Left lobe of liver (tissue), 2 donors: ENCODE measurements at regions not wholly inside any gene's neighbourhood (a gene's known extent, or its start where the extent isn't known, plus 50 kb on each side); places are given as distances from the start of the nearest gene placed in this dataset.
A peak's percentile ranks its signal among the peaks of the same experiment; 100 is the strongest.

ENCODE experiments used
- ATAC-seq: fragments of 200-7000 bp; cut with Tn5 transposase; one replicate; pipeline ENCODE4 v1.9.1; 2020; ENCODE audit warnings: mild to moderate bottlenecking, moderate library complexity
- DNase-seq: peaks from one replicate; pipeline ENCODE4 v3.0.0-alpha.2; 2020; ENCODE audit warnings: low spot score
- donor health status: DM: no; HTN: no; CAD: no; lungs with moderate emphysema.
- donor health status: DM: no; HTN: yes; CAD: no.

GRCh38 chr1:98049370-98050135, 128.7 kb upstream of the DPYD start:
- ATAC-seq, result no peak
- no peak for DNase-seq

DNA sequence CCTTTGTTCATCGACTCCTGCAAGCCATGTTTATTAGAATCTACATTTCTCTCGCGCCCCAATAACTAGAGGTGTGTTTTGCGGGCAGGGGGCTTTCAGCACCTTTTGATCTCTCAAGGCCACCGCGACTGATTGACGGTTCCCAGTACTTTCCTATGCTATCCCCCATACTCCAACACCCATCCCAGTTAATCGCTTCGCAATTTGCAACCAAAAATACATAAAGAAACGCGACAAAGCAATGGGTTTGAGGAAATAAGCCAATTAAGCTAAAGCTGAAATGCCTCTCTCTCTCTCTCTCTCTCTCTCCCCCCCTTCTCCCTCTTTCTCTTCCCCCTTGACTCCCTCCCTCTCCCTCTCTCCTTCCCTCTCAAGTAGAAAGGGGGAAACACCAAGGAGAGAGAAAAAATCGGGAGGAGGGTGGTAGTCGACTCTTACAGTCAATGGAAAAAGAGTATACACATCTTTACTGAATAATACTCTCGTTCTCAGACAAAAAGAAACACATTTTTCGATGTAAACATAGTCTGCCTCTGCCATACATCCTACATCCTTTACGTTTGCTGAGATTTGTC, 128.0 kb upstream of the DPYD start:
- DNase-seq, result no peak
- ATAC-seq, result no peak

- ATAC-seq (peak; percentile 95), DNase-seq (peak; percentile 80)
Observed at GRCh38 chr1:98048244-98048643, 127.4 kb upstream of the DPYD start.

DNA sequence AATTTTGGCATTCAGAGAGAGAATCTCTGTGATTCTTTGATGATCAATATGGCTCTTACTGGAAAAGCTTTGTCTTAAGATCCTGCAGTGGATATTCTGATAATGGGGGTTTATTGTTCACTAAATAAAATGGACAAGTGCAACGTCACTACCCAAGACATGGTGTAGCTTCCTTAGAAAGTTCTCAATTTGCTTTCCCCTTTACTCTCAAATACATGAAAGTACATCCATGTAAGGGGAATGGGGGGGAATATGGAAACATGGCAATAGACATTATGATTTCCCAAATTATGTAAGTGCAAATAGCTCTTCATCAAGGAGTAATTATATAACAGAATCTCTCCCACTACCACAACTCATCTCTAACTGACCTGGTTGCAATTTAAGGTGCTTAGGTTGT, 126.3 kb upstream of the DPYD start:
- ATAC-seq, result no peak
- DNase-seq, result no peak

GRCh38 chr1:98045767-98046641, 125.2 kb upstream of the DPYD start:
- no peak for DNase-seq
- ATAC-seq, result peak; percentile 53

GRCh38 chr1:98045211-98045766, 124.5 kb upstream of the DPYD start:
- peak; percentile 21 for ATAC-seq
- no peak for DNase-seq

DNA sequence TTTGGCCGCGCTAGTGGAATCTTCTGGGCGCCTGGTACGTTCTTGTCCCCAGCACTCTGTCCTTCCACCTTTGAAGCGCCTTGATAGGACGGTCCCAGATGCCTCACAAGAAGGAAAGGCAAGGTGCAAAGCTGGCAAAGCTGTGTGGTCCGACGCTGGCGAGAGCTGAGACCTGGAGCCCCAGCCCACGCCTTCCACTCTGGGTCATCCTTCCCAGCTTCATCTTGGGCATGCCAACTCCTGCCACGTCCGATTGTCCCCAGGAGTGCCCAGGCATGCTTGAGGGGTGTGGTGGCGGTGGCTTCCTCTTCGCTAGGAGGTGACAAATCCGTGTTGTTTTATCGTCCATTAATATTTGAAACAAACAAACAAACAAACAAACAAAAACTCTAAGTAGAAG, 123.9 kb upstream of the DPYD start:
- DNase-seq (no peak), ATAC-seq (no peak)

DNA sequence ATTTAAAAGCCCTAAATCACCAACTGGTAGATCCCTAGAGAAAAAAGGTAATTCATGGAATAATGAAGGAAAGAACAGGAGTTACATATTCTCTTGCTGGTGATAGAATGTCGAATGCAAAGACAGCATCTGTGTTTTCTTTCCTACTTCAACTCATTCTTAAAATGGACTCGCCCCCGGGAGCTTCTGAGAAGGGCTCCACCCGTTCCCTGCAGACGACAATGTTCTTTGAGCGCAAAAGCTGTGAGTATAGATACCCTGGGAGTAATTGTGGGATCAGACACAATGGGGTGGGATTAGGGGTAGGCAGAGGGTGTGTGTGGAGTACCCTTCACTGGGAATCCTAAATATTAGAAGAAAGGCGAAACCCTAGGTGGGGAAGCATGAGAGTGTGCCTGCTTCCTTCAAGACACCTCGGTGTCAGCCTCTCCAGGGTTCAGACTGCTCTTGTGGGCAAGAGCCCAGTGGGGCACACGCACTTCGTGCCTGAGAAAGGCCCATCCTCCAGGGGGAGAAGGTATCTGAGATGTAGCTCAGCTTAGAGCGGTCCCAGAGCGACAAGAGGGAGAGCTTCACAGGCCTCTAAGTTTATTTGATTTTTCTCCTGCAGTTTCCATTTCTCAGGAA, 123.3 kb upstream of the DPYD start:
- ATAC-seq (no peak), DNase-seq (no peak)

DNA sequence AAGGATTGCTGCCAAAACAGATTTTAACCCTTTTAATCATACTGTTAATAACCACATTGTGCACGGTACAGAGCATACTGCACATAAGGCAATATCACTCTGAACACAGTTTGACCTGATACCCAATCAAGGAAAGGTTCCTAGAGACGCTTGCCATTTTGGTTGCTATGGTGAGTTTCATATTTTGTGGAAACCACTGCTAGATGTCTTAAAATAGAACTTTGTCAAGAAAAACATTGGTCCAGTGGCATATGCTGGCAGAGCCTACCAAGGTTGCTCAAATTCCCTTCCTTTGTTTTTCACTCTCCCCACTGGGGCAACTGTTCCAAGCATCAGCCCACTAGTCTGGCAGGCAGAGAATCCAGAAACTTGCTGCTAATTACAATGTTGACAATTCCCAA, 114.8 kb upstream of the DPYD start:
- DNase-seq, result no peak
- ATAC-seq, result no peak

DNA sequence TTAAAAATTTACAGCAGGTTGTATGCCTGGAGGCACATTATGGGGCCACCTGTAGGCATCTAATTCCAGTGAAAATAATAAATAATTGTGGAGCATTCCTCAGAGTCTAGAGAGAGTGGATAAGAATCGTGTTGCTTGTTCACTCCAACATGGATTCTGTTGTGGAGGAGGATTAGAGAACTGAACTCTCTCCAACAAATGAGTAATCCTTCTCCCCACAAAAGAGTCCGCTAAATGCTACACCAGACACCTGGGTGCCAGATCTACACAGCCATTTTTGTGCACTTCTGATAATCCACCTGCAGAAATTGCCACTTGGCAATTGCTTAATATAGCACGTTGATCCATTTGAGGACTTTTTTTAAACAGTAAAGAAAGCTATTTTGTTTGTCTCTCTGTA, 113.7 kb upstream of the DPYD start:
- DNase-seq, result no peak
- no peak for ATAC-seq

DNA sequence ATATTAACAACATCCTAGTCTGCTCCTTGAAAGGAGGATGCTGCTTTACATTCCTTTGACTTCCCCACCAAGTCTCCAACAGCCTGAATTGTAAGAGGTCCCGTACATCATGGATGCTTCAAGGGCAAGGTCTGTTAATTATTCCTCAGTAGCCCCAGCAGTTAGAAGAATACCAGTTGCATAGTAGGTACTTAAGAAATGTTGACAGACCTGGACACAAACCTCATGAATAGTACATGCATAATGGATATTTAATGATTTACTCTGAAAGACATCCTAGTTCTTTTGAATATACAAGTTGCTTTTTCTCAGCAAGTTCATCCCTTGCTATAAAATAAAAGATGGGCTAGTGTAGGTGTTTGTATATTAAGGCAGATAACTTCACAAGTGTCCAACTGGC, 112.1 kb upstream of the DPYD start:
- ATAC-seq, result no peak
- no peak for DNase-seq

DNA sequence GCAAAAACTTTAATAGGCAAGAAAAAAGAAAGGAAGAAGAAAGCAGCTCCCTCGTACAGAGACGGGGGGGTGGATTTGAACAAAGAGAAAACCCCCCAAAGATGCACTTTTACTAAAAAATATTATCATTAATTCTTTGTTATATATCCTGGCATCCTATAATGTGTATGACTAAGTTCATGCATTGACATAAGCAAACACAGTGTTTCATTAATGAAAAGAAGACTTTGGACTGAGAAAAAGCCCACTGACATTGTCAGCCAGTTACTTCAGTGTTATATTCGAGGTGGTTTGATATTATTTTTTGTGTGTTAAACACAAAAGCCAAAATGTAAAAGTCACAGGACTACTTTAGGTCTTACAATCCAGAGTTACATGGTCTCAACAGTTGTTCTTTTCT, 110.1 kb upstream of the DPYD start:
- ATAC-seq (no peak), DNase-seq (no peak)

GRCh38 chr1:98030483-98030882, 109.6 kb upstream of the DPYD start:
- no peak for ATAC-seq
- DNase-seq, result no peak

DNA sequence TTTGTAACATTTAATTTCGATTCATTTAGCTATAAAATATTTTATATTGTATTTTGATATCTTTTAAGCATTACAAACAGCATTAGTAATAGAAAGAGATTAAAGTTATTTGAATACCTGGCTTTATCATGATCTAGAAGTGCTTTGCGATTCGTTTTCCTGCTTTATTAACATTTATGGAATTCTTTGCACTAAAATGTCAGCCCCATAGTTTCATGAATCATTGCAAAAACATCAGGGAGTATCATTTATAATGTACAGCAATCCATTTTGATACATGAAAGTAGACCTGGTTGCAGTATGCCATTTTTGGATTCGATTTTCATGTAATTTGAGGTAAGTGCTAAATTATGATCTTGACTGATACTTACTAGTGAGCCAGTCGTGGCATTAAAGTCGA, 108.0 kb upstream of the DPYD start:
- DNase-seq (no peak), ATAC-seq (no peak)

- ATAC-seq, result no peak
- no peak for DNase-seq
Observed at GRCh38 chr1:98027103-98027705, 106.4 kb upstream of the DPYD start.

GRCh38 chr1:98025858-98026257, 105.0 kb upstream of the DPYD start:
- ATAC-seq, result no peak
- DNase-seq, result no peak

- DNase-seq (no peak), ATAC-seq (no peak)
Observed at GRCh38 chr1:98021126-98021525, 100.3 kb upstream of the DPYD start.

GRCh38 chr1:98019747-98020146, 98.9 kb upstream of the DPYD start:
- DNase-seq (no peak), ATAC-seq (no peak)

DNA sequence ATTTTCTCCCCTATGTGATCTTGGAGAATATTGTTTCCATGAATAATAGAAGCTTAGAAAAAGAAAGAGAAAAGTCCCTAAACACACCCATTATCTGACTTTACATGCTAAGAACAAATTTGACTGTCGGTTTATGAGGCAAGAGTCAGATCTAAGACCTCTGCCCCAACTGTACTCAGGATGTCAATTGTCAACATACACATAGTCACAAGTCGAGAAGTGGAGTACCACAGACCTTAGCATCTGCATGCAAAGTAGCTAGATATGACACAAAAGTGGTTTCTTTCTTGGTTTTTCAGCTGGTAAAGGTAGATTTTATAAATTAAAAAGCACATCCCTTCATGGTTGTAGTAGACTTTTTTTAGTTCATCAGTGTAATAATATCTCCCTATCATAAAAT, 97.2 kb upstream of the DPYD start:
- no peak for ATAC-seq
- no peak for DNase-seq

DNA sequence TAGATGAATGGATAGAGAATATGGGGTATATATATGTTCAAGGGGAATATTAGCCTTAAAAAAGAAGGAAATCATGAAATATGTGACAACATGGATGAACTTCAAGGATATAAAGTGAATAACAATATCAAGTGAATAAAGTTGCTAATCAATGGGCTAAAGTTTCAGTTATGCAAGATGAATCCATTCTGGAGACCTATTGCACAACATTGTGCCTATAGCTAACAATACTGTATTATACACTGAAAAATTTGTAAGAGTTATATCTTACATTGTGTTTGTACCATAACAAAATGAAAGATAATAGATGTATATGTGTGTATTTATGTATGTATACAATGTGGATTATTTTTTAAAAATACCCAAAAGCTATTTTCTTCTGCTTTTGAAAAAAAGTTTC, 96.3 kb upstream of the DPYD start:
- DNase-seq (no peak), ATAC-seq (no peak)

GRCh38 chr1:98008373-98008772, 87.5 kb upstream of the DPYD start:
- ATAC-seq (no peak), DNase-seq (no peak)
